K562 (cell line): ENCODE measurements at regions not wholly inside any gene's neighbourhood (a gene's known extent, or its start where the extent isn't known, plus 50 kb on each side); places are given as distances from the start of the nearest gene placed in this dataset.

ENCODE experiments used
- ATAC-seq: fragments of 200-7000 bp; cut with Tn5 transposase; 3 replicates; pipeline ENCODE4 v1.9.1; 2020; ENCODE audit warnings: moderate library complexity
- BruUV-seq: library from RNA; stranded (reverse); fragments of 400-500 nt; replicated peaks from 2 replicates; lab custom pipeline; 2021; lab: Mats Ljungman, UMichigan
- CTCF ChIA-PET: fragments of 300-600 bp; formaldehyde crosslinking; extraction: SDS; loops from one replicate; lab custom pipeline; 2021; ENCODE audit warnings: low intra/inter-chr PET ratio; lab: Yijun Ruan, JAX
- POLR2A ChIA-PET: fragments of 300-600, 350-650 bp; sonication (Branson Sonifier 250); formaldehyde crosslinking; extraction: SDS; loops from one replicate; lab custom pipeline; 2021; ENCODE audit warnings: antibody characterized with exemption, inconsistent platforms; lab: Yijun Ruan, JAX
- DNase-seq, 4 experiments: peaks; one replicate each; pipeline versions ENCODE4 v3.0.0 to v3.0.0-alpha.2; 2011 to 2018; ENCODE audit warnings: low spot score in 3 of 4, mixed read lengths in 3 of 4; ENCODE audit errors: extremely low read depth in 1 of 4
- FAIRE-seq: peaks from 2 replicates; lab custom pipeline; 2011; peaks lifted over from hg19 to GRCh38; lab: Jason Lieb, UNC
- H2AFZ ChIP-seq: 2 replicates; pipeline ENCODE4 v1.6.0; 2011; ENCODE audit warnings: low read depth, low read length, control low read depth, inconsistent platforms
- H3K27ac ChIP-seq: fragments of 200-600 bp; 3 replicates; pipeline ENCODE4 v1.8.0; 2011; ENCODE audit warnings: low read depth, mild to moderate bottlenecking, control low read depth, inconsistent platforms, low read length, moderate library complexity, mixed read lengths; ENCODE audit errors: extremely low read depth
- H3K27me3 ChIP-seq, 2 experiments: fragments of 300-600 bp in 1 of 2; 2 replicates in 1 of 2; 3 replicates in 1 of 2; pipeline versions ENCODE4 v1.6.0 to v1.8.0; 2011; ENCODE audit warnings: inconsistent platforms in 2 of 2, low read length in 2 of 2, mild to moderate bottlenecking in 1 of 2, mixed read lengths in 1 of 2, moderate library complexity in 1 of 2; ENCODE audit not compliant: control insufficient read depth in 2 of 2, insufficient read depth in 2 of 2
- H3K36me3 ChIP-seq: fragments of 300-600 bp; 3 replicates; pipeline ENCODE4 v1.8.0; 2011; ENCODE audit warnings: mild to moderate bottlenecking, low read length, inconsistent platforms; ENCODE audit not compliant: control insufficient read depth, insufficient read depth
- H3K4me1 ChIP-seq, 2 experiments: fragments of 200-600 bp in 1 of 2; replicated peaks in 1 of 2; 2 replicates in 1 of 2; 3 replicates in 1 of 2; pipeline versions ENCODE4 v1.5.1 to v1.8.0; 2011; ENCODE audit warnings: inconsistent platforms in 2 of 2, low read length in 2 of 2, mild to moderate bottlenecking in 1 of 2, mixed read lengths in 1 of 2, moderate library complexity in 1 of 2; ENCODE audit not compliant: control insufficient read depth in 2 of 2, insufficient read depth in 2 of 2
- H3K4me2 ChIP-seq: 2 replicates; pipeline ENCODE4 v1.6.1; 2011; ENCODE audit warnings: low read length, control low read depth, inconsistent platforms, mixed read lengths; ENCODE audit not compliant: insufficient read depth
- H3K4me3 ChIP-seq: fragments of 200-600 bp; sonication (generic), shearing (Covaris generic); 2 replicates; pipeline ENCODE4 v1.5.1; 2016; ENCODE audit warnings: control low read depth, inconsistent platforms
- H3K79me2 ChIP-seq: fragments of 200-600 bp; 3 replicates; pipeline ENCODE4 v1.8.0; 2011; ENCODE audit warnings: low read length, inconsistent platforms; ENCODE audit not compliant: control insufficient read depth, insufficient read depth
- H3K9ac ChIP-seq, 2 experiments: 2 replicates each; pipeline versions ENCODE4 v1.6.0 to v1.6.1; 2011; ENCODE audit warnings: low read depth in 2 of 2, low read length in 2 of 2, control low read depth in 1 of 2, inconsistent platforms in 1 of 2, mild to moderate bottlenecking in 1 of 2, mixed read lengths in 1 of 2; ENCODE audit not compliant: insufficient read depth in 1 of 2
- H3K9me1 ChIP-seq: one replicate; pipeline ENCODE4 v1.6.0; 2011; ENCODE audit warnings: inconsistent platforms, mild to moderate bottlenecking, low read length, moderate library complexity; ENCODE audit not compliant: control insufficient read depth, insufficient read depth
- H3K9me3 ChIP-seq: replicated peaks from 2 replicates; pipeline ENCODE4 v1.5.1; 2011; ENCODE audit warnings: low read depth, low read length, inconsistent platforms; ENCODE audit not compliant: control insufficient read depth, insufficient read depth
- H4K20me1 ChIP-seq: replicated peaks from 2 replicates; pipeline ENCODE4 v1.6.1; 2011; ENCODE audit warnings: low read length, inconsistent platforms, mixed read lengths; ENCODE audit not compliant: control insufficient read depth, insufficient read depth
- BCL6 ChIP-seq: fragments of 250-450 bp; sonication (Bioruptor Pico); IDR thresholded peaks from 2 replicates; pipeline ENCODE4 v1.4.0; 2020
- ETS2 ChIP-seq: IDR thresholded peaks from 2 replicates; pipeline ENCODE4 v1.6.1; 2016; ENCODE audit warnings: borderline replicate concordance, missing genetic modification characterization, mild to moderate bottlenecking, moderate library complexity, missing compliant biosample characterization; ENCODE audit not compliant: poor library complexity, severe bottlenecking
- MIER1 ChIP-seq: fragments of 450-650 bp; IDR thresholded peaks from 2 replicates; pipeline ENCODE4 v1.6.1; 2016; ENCODE audit warnings: antibody characterized with exemption, mild to moderate bottlenecking, low read depth
- POLR2AphosphoS2 ChIP-seq: IDR thresholded peaks from 2 replicates; pipeline ENCODE4 v1.6.1; 2012; ENCODE audit warnings: low read length, improper control_type of control experiment
- POLR3G ChIP-seq: IDR thresholded peaks from 2 replicates; pipeline ENCODE4 v1.6.1; 2011; ENCODE audit not compliant: insufficient read length, insufficient replicate concordance; ENCODE audit errors: extremely low read depth
- TAL1 ChIP-seq: fragments of 450-650 bp; IDR thresholded peaks from 2 replicates; pipeline ENCODE4 v1.6.1; 2016; ENCODE audit warnings: mild to moderate bottlenecking
- TCF7L2 ChIP-seq: fragments of 150-350 bp; IDR thresholded peaks from 2 replicates; pipeline ENCODE4 v1.6.1; 2016; ENCODE audit warnings: low read depth, mild to moderate bottlenecking, low read length, moderate library complexity
- ZNF184 ChIP-seq: sonication (generic); formaldehyde crosslinking; IDR thresholded peaks from 2 replicates; pipeline ENCODE4 v1.5.0; 2020; ENCODE audit warnings: missing genetic modification reagents
- ZNF318 ChIP-seq, 2 experiments: fragments of 450-650 bp; IDR thresholded peaks; 2 replicates each; pipeline ENCODE4 v1.6.1; 2016; ENCODE audit warnings: mild to moderate bottlenecking in 2 of 2, borderline replicate concordance in 1 of 2, low read depth in 1 of 2, moderate library complexity in 1 of 2
- WGBS: fragments of 100-300 bp; shearing (Covaris generic); methylation state at CpG from one replicate; pipeline ENCODE4 v1.1.6; 2016; ENCODE audit warnings: low coverage, mixed read lengths; ENCODE audit not compliant: insufficient coverage; ENCODE audit errors: missing lambda C conversion rate; 5-methylcytosine and 5-hydroxymethylcytosine counted together
- in situ Hi-C: fragments of 300-500 bp; cut with MboI; formaldehyde crosslinking; loops from 4 replicates; pipeline ENCODE4 v1.15.0; 2018; ENCODE audit warnings: inconsistent platforms, mixed read lengths
- intact Hi-C: fragments of 100-400 bp; cut with micrococcal nuclease; formaldehyde crosslinking; loops from 2 replicates; pipeline ENCODE4 v1.14.2; 2022
- TF ChIP-seq, protein P1 (sequence below), 2 experiments: fragments of 250-450 bp in 1 of 2; fragments of 450-650 bp in 1 of 2; sonication (Bioruptor Pico) in 1 of 2; IDR thresholded peaks; 2 replicates each; pipeline versions ENCODE4 v1.6.1 to v1.8.0; 2016 to 2021; ENCODE audit warnings: mild to moderate bottlenecking in 2 of 2, moderate library complexity in 2 of 2, missing compliant biosample characterization in 1 of 2, missing genetic modification characterization in 1 of 2

DNA sequence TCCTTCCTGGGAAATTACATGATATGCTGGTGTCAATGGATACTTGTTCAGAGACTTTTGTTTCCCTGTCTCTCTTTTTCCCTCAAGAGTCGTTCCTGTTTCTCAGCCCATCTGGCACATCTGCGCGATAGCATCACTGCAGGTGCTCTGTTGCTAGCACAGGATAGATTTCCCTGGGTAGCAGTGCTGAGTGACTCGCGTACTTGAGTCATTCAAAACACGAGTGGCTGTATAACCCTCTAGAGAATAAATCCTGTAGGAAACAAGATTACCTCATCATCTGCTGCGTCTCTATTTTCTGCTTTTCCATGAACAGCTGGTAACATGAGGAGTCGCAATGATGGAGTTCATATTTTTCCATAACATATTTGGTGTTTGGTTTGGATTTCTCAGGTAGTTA, 452.0 kb upstream of the FZD8 start:
- no peaks in the 10 kb centered on the region for H3K27me3 ChIP-seq
- DNase-seq: no peak
- BruUV-seq: no TSS peak
- no peak overlapping the region for H2AFZ ChIP-seq
- no peak overlapping the region for H3K4me2 ChIP-seq
- H3K4me3 ChIP-seq: no peak overlapping the region
- no peak for FAIRE-seq
- H3K9ac ChIP-seq: no peak overlapping the region
- H4K20me1 ChIP-seq: no peaks in the 10 kb centered on the region
- WGBS: 2% methylated on average over 7 of the region's 8 CpGs
- no peaks in the 10 kb centered on the region for H3K79me2 ChIP-seq
- in situ Hi-C loops (no loop called here), intact Hi-C loops (no loop called here)
- H3K9me3 ChIP-seq: no peaks in the 10 kb centered on the region; the same call in 1 of the 2 replicates
- H3K36me3 ChIP-seq: no peaks in the 10 kb centered on the region
- ATAC-seq: no peak
- no peaks in the 10 kb centered on the region for H3K9me1 ChIP-seq
- ChIA-PET POLR2A (no interaction called here), CTCF (no interaction called here)
- H3K27ac ChIP-seq: no peak overlapping the region
- TF ChIP-seq TAL1: no peak
- no peak for TF ChIP-seq MIER1
- no peak for TF ChIP-seq ZNF318 (IDR thresholded peaks at IDR 0.05; ENCODE audit: borderline replicate concordance in 1 of 2, low read depth in 1 of 2)
- TF ChIP-seq ETS2 (tag): no peak
- TF ChIP-seq ZNF184: no peak
- no peak for TF ChIP-seq POLR3G
- TF ChIP-seq POLR2AphosphoS2: no peak
- TF ChIP-seq TCF7L2: no peak
- TF ChIP-seq, protein P1, sequence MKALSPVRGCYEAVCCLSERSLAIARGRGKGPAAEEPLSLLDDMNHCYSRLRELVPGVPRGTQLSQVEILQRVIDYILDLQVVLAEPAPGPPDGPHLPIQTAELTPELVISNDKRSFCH (CRISPR knock-in tag; IDR thresholded peaks at IDR 0.05): no peak
- TF ChIP-seq, protein P1 (tag; IDR thresholded peaks at IDR 0.05): no peak
- no peak for TF ChIP-seq BCL6 (CRISPR knock-in tag)
- no peaks in the 10 kb centered on the region for H3K4me1 ChIP-seq
